Trophoblast cell (in vitro differentiated cells and primary cell): ENCODE measurements at regions not wholly inside any gene's neighbourhood (a gene's known extent, or its start where the extent isn't known, plus 50 kb on each side); places are given as distances from the start of the nearest gene placed in this dataset.

Source experiments
- DNase-seq, 2 donors: peaks; one replicate each; pipeline ENCODE4 v3.0.0-alpha.2; 2016
- H2AFZ ChIP-seq: 2 replicates; pipeline ENCODE4 v1.6.1; 2013; ENCODE audit warnings: low read length, moderate library complexity, mild to moderate bottlenecking; ENCODE audit not compliant: insufficient read depth, poor library complexity
- H2AK5ac ChIP-seq: 2 replicates; pipeline ENCODE4 v1.6.1; 2013; ENCODE audit warnings: mild to moderate bottlenecking, low read length
- H2BK120ac ChIP-seq: 2 replicates; pipeline ENCODE4 v1.6.1; 2013; ENCODE audit warnings: low read length, mild to moderate bottlenecking, moderate library complexity; ENCODE audit not compliant: insufficient read depth, poor library complexity
- H2BK12ac ChIP-seq: 2 replicates; pipeline ENCODE4 v1.6.1; 2013; ENCODE audit warnings: mild to moderate bottlenecking, low read length, moderate library complexity
- H2BK5ac ChIP-seq: 2 replicates; pipeline ENCODE4 v1.6.1; 2013; ENCODE audit warnings: low read length, low read depth, moderate library complexity, mild to moderate bottlenecking; ENCODE audit not compliant: poor library complexity
- H3K14ac ChIP-seq: 2 replicates; pipeline ENCODE4 v1.6.1; 2013; ENCODE audit warnings: mild to moderate bottlenecking, low read length
- H3K18ac ChIP-seq: 2 replicates; pipeline ENCODE4 v1.6.1; 2013; ENCODE audit warnings: mild to moderate bottlenecking, low read length
- H3K23ac ChIP-seq: 2 replicates; pipeline ENCODE4 v1.6.1; 2013; ENCODE audit warnings: low read length
- H3K27ac ChIP-seq: 2 replicates; pipeline ENCODE4 v1.5.1; 2013; ENCODE audit warnings: low read depth, mild to moderate bottlenecking, inconsistent platforms, low read length, moderate library complexity
- H3K27me3 ChIP-seq: 2 replicates; pipeline ENCODE4 v1.6.1; 2013; ENCODE audit warnings: inconsistent platforms, mild to moderate bottlenecking, low read length, moderate library complexity; ENCODE audit not compliant: insufficient read depth
- H3K36me3 ChIP-seq, 2 experiments: 1 replicate in 1 of 2; 2 replicates in 1 of 2; pipeline ENCODE4 v1.6.1; 2013; ENCODE audit warnings: low read length in 2 of 2, mild to moderate bottlenecking in 2 of 2, moderate library complexity in 1 of 2; ENCODE audit not compliant: insufficient read depth in 2 of 2, control insufficient read depth in 1 of 2
- H3K4ac ChIP-seq: 2 replicates; pipeline ENCODE4 v1.6.1; 2013; ENCODE audit warnings: low read depth, mild to moderate bottlenecking, low read length, moderate library complexity
- H3K4me1 ChIP-seq, 2 experiments: 1 replicate in 1 of 2; 2 replicates in 1 of 2; pipeline ENCODE4 v1.6.1; 2013; ENCODE audit warnings: low read length in 2 of 2, mild to moderate bottlenecking in 2 of 2, moderate library complexity in 1 of 2; ENCODE audit not compliant: insufficient read depth in 2 of 2, control insufficient read depth in 1 of 2
- H3K4me2 ChIP-seq: 2 replicates; pipeline ENCODE4 v1.6.1; 2013; ENCODE audit warnings: inconsistent platforms, mild to moderate bottlenecking, low read length, moderate library complexity
- H3K4me3 ChIP-seq: 2 replicates; pipeline ENCODE4 v1.5.1; 2013; ENCODE audit warnings: mild to moderate bottlenecking, low read depth, low read length, inconsistent platforms
- H3K79me1 ChIP-seq: one replicate; pipeline ENCODE4 v1.6.1; 2013; ENCODE audit warnings: low read length
- H3K79me2 ChIP-seq: 2 replicates; pipeline ENCODE4 v1.6.1; 2013; ENCODE audit warnings: low read length, mild to moderate bottlenecking; ENCODE audit not compliant: control insufficient read depth, insufficient read depth, poor library complexity
- H3K9ac ChIP-seq: 2 replicates; pipeline ENCODE4 v1.6.1; 2013; ENCODE audit warnings: mild to moderate bottlenecking, low read length
- H3K9me3 ChIP-seq: 2 replicates; pipeline ENCODE4 v1.6.1; 2013; ENCODE audit warnings: low read depth, mild to moderate bottlenecking, control low read depth, inconsistent platforms, low read length; ENCODE audit not compliant: insufficient read depth
- H4K12ac ChIP-seq: 2 replicates; pipeline ENCODE4 v1.6.1; 2013; ENCODE audit warnings: low read depth, mild to moderate bottlenecking, low read length, moderate library complexity
- H4K8ac ChIP-seq: 2 replicates; pipeline ENCODE4 v1.6.1; 2013; ENCODE audit warnings: low read depth, mild to moderate bottlenecking, low read length, moderate library complexity
- H4K91ac ChIP-seq: one replicate; pipeline ENCODE4 v1.6.1; 2013; ENCODE audit warnings: low read depth, mild to moderate bottlenecking, low read length, moderate library complexity
- WGBS: extraction: QIAGEN DNeasy Blood & Tissue Kit; methylation state at CpG from one replicate; pipeline ENCODE4 v1.1.7; 2013; ENCODE audit warnings: missing lambda C conversion rate; ENCODE audit not compliant: insufficient read length, insufficient coverage; ENCODE audit errors: extremely low coverage; 5-methylcytosine and 5-hydroxymethylcytosine counted together

DNA sequence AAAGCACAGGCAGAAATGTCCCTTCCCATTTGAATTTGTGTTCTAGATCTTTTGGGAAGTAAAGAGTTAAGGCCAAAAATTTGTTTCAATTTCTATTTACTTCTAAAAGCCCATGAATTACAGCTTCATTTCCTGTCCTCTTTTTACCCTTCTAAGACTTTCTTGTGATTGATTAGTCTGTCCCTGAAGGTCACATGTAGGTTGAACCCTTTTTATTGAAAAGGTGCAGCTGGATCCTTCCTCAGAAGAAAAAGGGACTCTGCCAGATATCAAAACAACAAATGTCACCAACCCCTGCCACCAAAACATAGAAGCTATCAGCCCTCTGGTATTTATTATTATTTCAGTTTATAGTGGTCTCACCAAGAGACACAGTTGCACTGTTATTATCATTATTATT lies 424.9 kb upstream of the DPP6 start:
- no peak overlapping the region for H3K4me3 ChIP-seq
- H3K36me3 ChIP-seq: no peaks in the 10 kb centered on the region
- H2BK5ac ChIP-seq: no peak overlapping the region
- H3K18ac ChIP-seq: no peak overlapping the region
- no peaks in the 10 kb centered on the region for H3K27me3 ChIP-seq
- DNase-seq: no peak
- no peak overlapping the region for H2BK120ac ChIP-seq
- H2AFZ ChIP-seq: no peak overlapping the region
- H2AK5ac ChIP-seq: no peak overlapping the region
- H3K79me2 ChIP-seq: no peaks in the 10 kb centered on the region
- H3K27ac ChIP-seq: no peak overlapping the region
- H3K23ac ChIP-seq: no peak overlapping the region
- no peak overlapping the region for H4K91ac ChIP-seq
- H3K4me2 ChIP-seq: no peak overlapping the region
- no peak overlapping the region for H3K4ac ChIP-seq
- H3K14ac ChIP-seq: no peak overlapping the region
- no peaks in the 10 kb centered on the region for H3K9me3 ChIP-seq
- H3K4me1 ChIP-seq: no peaks in the 10 kb centered on the region
- H3K79me1 ChIP-seq: no peaks in the 10 kb centered on the region
- no peak overlapping the region for H3K9ac ChIP-seq
- no peak overlapping the region for H4K8ac ChIP-seq
- no peak overlapping the region for H4K12ac ChIP-seq
- no peak overlapping the region for H2BK12ac ChIP-seq

DNA sequence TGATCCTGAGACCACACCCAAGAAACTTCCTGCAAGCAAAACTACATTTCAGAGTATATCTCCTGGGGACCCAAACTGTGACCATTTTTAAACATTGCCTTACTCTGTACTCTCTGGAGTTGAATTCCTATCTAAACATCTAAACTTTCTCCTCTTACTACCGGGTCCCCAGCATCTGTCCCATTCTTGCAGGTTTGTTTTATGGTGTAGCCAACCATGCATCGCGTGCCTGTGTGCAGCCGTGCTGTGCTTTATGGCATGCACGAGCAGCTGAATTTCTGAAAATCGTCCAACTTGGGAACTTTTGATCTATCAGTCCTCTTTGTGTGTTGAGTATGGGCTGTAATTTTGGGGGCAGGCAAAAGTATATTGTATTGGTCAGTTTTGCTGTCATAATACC lies 423.8 kb upstream of the DPP6 start:
- no peak overlapping the region for H2AK5ac ChIP-seq
- no peaks in the 10 kb centered on the region for H3K9me3 ChIP-seq
- no peak for DNase-seq
- no peaks in the 10 kb centered on the region for H3K79me1 ChIP-seq
- no peak overlapping the region for H3K9ac ChIP-seq
- no peaks in the 10 kb centered on the region for H3K36me3 ChIP-seq
- H4K8ac ChIP-seq: no peak overlapping the region
- H3K18ac ChIP-seq: no peak overlapping the region
- H2AFZ ChIP-seq: no peak overlapping the region
- H3K4me2 ChIP-seq: no peak overlapping the region
- H2BK12ac ChIP-seq: no peak overlapping the region
- H4K12ac ChIP-seq: no peak overlapping the region
- WGBS: no CpG with 5 or more reads among the region's 6 CpGs
- no peak overlapping the region for H3K27ac ChIP-seq
- no peaks in the 10 kb centered on the region for H3K79me2 ChIP-seq
- no peak overlapping the region for H3K4me3 ChIP-seq
- H2BK5ac ChIP-seq: no peak overlapping the region
- H3K27me3 ChIP-seq: no peaks in the 10 kb centered on the region
- H4K91ac ChIP-seq: no peak overlapping the region
- no peak overlapping the region for H3K4ac ChIP-seq
- no peak overlapping the region for H3K23ac ChIP-seq
- H3K14ac ChIP-seq: no peak overlapping the region
- no peak overlapping the region for H2BK120ac ChIP-seq
- no peaks in the 10 kb centered on the region for H3K4me1 ChIP-seq

DNA sequence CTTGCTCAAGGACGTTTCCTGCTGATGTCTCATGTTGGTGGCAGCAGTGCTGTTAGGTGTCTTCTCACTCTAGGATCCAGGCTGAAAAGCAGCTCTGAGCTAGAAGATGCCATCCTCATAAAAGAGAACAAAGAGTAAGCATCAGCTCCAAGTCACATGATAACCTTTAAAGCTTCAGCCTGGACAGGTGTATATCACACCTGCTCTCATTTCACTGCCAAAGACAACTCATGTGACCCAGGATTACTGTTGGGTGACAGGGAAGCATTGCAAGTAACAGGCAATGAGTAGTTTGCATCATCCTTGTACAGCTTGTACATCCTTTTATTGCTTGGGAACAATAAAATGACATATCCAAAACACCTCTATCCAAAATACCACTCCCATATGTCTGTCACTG lies 423.4 kb upstream of the DPP6 start:
- no peak overlapping the region for H3K9ac ChIP-seq
- H2AK5ac ChIP-seq: no peak overlapping the region
- H3K27me3 ChIP-seq: no peaks in the 10 kb centered on the region
- no CpG with 5 or more reads among the region's 1 CpG for WGBS
- no peak for DNase-seq
- no peak overlapping the region for H3K23ac ChIP-seq
- no peak overlapping the region for H3K4me2 ChIP-seq
- H3K14ac ChIP-seq: no peak overlapping the region
- H2BK120ac ChIP-seq: no peak overlapping the region
- H3K9me3 ChIP-seq: no peaks in the 10 kb centered on the region
- H3K4ac ChIP-seq: no peak overlapping the region
- no peak overlapping the region for H3K27ac ChIP-seq
- no peak overlapping the region for H4K8ac ChIP-seq
- no peaks in the 10 kb centered on the region for H3K79me2 ChIP-seq
- no peak overlapping the region for H2BK5ac ChIP-seq
- H3K36me3 ChIP-seq: no peaks in the 10 kb centered on the region
- no peak overlapping the region for H2AFZ ChIP-seq
- no peak overlapping the region for H3K4me3 ChIP-seq
- H3K4me1 ChIP-seq: no peaks in the 10 kb centered on the region
- H3K79me1 ChIP-seq: no peaks in the 10 kb centered on the region
- H2BK12ac ChIP-seq: no peak overlapping the region
- H3K18ac ChIP-seq: no peak overlapping the region
- H4K12ac ChIP-seq: no peak overlapping the region
- H4K91ac ChIP-seq: no peak overlapping the region

DNA sequence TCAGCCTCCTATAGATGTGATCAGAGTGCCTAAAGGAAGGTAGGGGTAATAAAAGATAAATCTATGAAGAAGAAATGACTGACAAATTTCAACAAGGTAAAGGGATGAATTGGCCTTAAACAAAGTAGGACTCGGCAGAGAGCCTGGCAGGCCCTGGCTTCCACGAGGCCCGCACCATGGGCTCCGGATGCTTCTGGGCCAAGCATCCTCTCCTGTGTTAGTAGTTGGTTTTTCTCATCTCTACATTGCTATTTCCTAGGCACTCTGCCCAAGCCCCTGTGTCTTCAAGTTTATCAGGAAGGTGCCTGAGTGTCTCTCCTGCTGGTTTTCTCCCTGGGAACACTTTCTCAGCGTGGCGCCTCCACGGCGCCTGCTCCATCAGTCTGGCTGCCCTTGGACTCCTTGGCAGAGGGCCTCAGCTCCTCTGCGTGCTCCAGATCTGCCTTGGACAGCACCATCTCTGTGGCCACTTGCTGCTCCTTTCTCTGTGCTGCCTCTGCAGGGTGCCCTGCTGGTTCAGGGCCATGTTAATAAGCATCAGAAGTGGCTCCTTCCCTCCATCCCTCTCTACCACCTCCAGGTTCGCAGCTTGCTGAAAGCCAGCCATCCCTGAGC lies 413.3 kb upstream of the DPP6 start:
- H4K8ac ChIP-seq: no peak overlapping the region
- no peak overlapping the region for H4K12ac ChIP-seq
- H3K36me3 ChIP-seq: no peaks in the 10 kb centered on the region
- no CpG with 5 or more reads among the region's 10 CpGs for WGBS
- no peaks in the 10 kb centered on the region for H3K4me1 ChIP-seq
- no peak overlapping the region for H2BK12ac ChIP-seq
- H3K9me3 ChIP-seq: no peaks in the 10 kb centered on the region
- H3K27ac ChIP-seq: no peak overlapping the region
- H3K4me3 ChIP-seq: no peak overlapping the region
- H2BK5ac ChIP-seq: no peak overlapping the region
- no peak overlapping the region for H3K14ac ChIP-seq
- H2AFZ ChIP-seq: no peak overlapping the region
- H3K27me3 ChIP-seq: no peaks in the 10 kb centered on the region
- H3K23ac ChIP-seq: peak overlapping the region; percentile 21
- H3K79me2 ChIP-seq: no peaks in the 10 kb centered on the region
- H3K4ac ChIP-seq: no peak overlapping the region
- H3K18ac ChIP-seq: no peak overlapping the region
- no peak overlapping the region for H2BK120ac ChIP-seq
- H3K4me2 ChIP-seq: no peak overlapping the region
- no peak overlapping the region for H2AK5ac ChIP-seq
- DNase-seq: no peak
- no peak overlapping the region for H3K9ac ChIP-seq
- no peaks in the 10 kb centered on the region for H3K79me1 ChIP-seq
- H4K91ac ChIP-seq: no peak overlapping the region
